ENCODE measurements at regions not wholly inside any gene's neighbourhood (a gene's known extent, or its start where the extent isn't known, plus 50 kb on each side); places are given as distances from the start of the nearest gene placed in this dataset.

GRCh38 chr1:208598021-208598420 lies 353.8 kb upstream of the PLXNA2 start:
- TF ChIP-seq, protein P1, sequence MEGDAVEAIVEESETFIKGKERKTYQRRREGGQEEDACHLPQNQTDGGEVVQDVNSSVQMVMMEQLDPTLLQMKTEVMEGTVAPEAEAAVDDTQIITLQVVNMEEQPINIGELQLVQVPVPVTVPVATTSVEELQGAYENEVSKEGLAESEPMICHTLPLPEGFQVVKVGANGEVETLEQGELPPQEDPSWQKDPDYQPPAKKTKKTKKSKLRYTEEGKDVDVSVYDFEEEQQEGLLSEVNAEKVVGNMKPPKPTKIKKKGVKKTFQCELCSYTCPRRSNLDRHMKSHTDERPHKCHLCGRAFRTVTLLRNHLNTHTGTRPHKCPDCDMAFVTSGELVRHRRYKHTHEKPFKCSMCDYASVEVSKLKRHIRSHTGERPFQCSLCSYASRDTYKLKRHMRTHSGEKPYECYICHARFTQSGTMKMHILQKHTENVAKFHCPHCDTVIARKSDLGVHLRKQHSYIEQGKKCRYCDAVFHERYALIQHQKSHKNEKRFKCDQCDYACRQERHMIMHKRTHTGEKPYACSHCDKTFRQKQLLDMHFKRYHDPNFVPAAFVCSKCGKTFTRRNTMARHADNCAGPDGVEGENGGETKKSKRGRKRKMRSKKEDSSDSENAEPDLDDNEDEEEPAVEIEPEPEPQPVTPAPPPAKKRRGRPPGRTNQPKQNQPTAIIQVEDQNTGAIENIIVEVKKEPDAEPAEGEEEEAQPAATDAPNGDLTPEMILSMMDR (IDR thresholded peaks at IDR 0.05): no peak
- no peak for TF ChIP-seq POLR2AphosphoS5 (IDR thresholded peaks at IDR 0.05)
